ENCODE measurements at regions not wholly inside any gene's neighbourhood (a gene's known extent, or its start where the extent isn't known, plus 50 kb on each side); places are given as distances from the start of the nearest gene placed in this dataset.

DNA sequence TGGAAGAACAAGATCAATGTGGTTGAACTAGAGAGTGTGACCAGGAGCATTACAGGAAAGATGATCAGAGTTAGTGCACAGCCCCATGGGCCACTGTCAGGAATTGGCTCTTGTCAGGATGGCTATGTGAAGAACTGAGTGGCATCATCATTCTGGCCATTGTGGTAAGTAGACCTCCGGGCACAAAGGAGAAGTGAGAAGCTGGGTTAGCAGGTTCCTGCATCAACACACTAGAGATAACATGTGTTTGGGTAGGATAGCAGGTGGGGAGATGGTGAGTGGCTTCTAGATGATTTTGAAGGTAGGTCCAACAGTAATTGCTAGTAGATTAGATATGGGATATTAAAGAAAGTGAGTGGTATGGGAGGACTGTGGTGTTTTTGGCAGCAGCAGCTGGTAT lies 408.2 kb downstream of the TSN start:
- TF ChIP-seq BHLHE40 (IDR thresholded peaks at IDR 0.05; ENCODE audit: borderline replicate concordance), result no peak
- no peak for TF ChIP-seq ARNT (IDR thresholded peaks at IDR 0.05)
- TF ChIP-seq SP1 (IDR thresholded peaks at IDR 0.05), result no peak
- TF ChIP-seq, protein P1, sequence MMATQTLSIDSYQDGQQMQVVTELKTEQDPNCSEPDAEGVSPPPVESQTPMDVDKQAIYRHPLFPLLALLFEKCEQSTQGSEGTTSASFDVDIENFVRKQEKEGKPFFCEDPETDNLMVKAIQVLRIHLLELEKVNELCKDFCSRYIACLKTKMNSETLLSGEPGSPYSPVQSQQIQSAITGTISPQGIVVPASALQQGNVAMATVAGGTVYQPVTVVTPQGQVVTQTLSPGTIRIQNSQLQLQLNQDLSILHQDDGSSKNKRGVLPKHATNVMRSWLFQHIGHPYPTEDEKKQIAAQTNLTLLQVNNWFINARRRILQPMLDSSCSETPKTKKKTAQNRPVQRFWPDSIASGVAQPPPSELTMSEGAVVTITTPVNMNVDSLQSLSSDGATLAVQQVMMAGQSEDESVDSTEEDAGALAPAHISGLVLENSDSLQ (IDR thresholded peaks at IDR 0.05), result no peak
- no peak for TF ChIP-seq NFRKB (IDR thresholded peaks at IDR 0.05)
- no peak for TF ChIP-seq L3MBTL2 (conservative IDR thresholded peaks at IDR 0.05)
- TF ChIP-seq ELF4 (IDR thresholded peaks at IDR 0.05), result no peak
- TF ChIP-seq FOXM1 (IDR thresholded peaks at IDR 0.05; ENCODE audit: borderline replicate concordance), result no peak
- no peak for TF ChIP-seq CTBP1 (IDR thresholded peaks at IDR 0.05; ENCODE audit: borderline replicate concordance)
- no peak for TF ChIP-seq SUZ12 (IDR thresholded peaks at IDR 0.05)
- no peak for TF ChIP-seq TARDBP (IDR thresholded peaks at IDR 0.05)

Measured in HEK293T (cell line).